Erythroblast (primary cell): ENCODE measurements at regions not wholly inside any gene's neighbourhood (a gene's known extent, or its start where the extent isn't known, plus 50 kb on each side); places are given as distances from the start of the nearest gene placed in this dataset.

ENCODE experiments used
- DNase-seq, 2 experiments: peaks; one replicate each; lab custom pipeline; 2025; lab: John Stamatoyannopoulos, UW
- GATA1 ChIP-seq: IDR thresholded peaks from 2 replicates; pipeline ENCODE4 v1.6.1; 2011; ENCODE audit warnings: low read depth, mild to moderate bottlenecking, control low read depth, low read length, moderate library complexity
- POLR2A ChIP-seq: IDR thresholded peaks from 2 replicates; pipeline ENCODE4 v1.6.1; 2011; ENCODE audit warnings: mild to moderate bottlenecking, low read length

- TF ChIP-seq GATA1 = no peak
- no peak for TF ChIP-seq POLR2A
- DNase-seq = no peak
Measured at GRCh38 chr1:199089393-199090122, 450.7 kb downstream of the PTPRC start.

DNA sequence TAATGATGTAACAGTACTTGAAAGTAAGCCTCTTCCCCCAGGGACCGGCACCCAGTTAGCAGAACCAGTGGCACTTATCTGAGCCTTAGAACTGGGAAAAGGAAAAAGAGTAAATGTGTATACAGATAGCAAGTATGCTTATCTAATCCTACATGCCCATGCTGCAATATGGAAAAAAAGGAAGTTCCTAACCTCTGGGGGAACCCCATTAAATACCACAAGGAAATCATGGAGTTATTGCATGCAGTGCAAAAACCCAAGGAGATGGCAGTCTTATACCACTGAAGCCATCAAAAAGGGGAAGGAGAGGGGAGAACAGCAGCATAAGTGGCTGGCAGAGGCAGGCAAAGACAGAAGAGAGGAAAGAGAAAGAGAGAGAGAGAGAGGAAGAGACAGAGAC lies 456.8 kb downstream of the PTPRC start:
- peak; percentile 17 to 47 for DNase-seq

DNA sequence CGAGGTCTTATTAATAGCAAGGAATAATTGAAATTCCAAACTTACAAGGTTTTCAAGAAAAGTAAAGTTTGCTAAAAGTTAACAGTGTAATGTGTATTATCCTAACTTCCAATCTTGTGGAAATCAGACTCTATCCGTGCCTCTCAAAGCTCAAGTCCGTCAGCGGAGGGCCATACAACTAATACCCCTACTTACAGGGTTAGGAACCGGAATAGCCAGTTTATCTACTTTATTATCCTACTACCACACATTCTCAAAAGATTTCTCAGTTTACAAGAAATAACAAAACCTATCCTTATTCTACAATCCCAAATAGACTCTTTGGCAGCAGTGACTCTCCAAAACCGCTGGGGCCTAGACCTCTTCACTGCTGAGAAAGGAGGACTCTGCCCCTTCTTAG lies 457.8 kb downstream of the PTPRC start:
- TF ChIP-seq POLR2A = no peak
- no peak for TF ChIP-seq GATA1
- DNase-seq = no peak

DNA sequence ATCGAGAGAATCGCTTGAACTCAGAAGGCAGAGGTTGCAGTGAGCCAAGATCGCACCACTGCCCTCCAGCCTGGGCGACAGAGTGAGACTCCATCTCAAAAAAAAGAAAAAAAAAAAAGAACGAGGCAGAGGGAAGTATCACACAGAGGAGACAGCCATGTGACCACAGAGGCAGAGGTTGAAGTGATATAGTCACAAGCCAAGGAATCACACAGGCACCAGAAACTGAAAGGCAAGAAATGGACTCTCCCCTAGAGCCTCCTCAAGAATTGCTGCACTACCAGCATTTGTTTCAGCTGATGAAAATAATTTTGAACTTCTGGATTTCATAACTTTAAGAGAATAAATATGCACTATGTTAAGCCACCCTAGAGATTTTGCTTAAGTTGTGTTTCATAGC lies 459.6 kb downstream of the PTPRC start:
- TF ChIP-seq POLR2A (no peak), GATA1 (no peak)
- DNase-seq = no peak

- DNase-seq = no peak
- TF ChIP-seq POLR2A (no peak), GATA1 (no peak)
Measured at GRCh38 chr1:199101139-199101538, 462.3 kb downstream of the PTPRC start.

DNA sequence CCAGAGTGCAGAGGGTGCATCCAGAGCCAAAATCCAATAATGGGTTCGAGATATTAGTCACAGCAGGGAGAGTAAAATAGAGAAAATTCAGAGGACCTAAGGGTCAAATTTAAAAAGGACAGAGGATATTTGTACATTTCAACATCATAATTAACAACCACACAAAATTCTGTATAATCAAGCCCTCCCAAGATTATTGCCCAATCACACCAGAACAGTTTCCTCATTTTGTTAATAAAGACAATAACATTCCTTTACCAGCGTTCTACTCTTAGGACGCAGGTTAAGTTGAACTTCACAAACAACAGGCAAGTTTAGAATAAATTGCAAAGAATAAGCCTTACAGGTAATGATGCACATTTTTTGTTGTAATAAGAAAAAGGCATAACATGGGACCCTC lies 462.8 kb downstream of the PTPRC start:
- no peak for DNase-seq

GRCh38 chr1:199102239-199102638 lies 463.4 kb downstream of the PTPRC start:
- TF ChIP-seq GATA1 = no peak
- TF ChIP-seq POLR2A = no peak
- DNase-seq = no peak

More for the DNA sequence above, 462.8 kb downstream of the PTPRC start:
- TF ChIP-seq GATA1 = no peak

GRCh38 chr1:199109160-199109559 lies 470.3 kb downstream of the PTPRC start:
- TF ChIP-seq POLR2A = no peak
- TF ChIP-seq GATA1 = no peak
- no peak for DNase-seq

GRCh38 chr1:199112365-199112764 lies 473.5 kb downstream of the PTPRC start:
- DNase-seq = no peak
- TF ChIP-seq POLR2A (no peak), GATA1 (no peak)

DNA sequence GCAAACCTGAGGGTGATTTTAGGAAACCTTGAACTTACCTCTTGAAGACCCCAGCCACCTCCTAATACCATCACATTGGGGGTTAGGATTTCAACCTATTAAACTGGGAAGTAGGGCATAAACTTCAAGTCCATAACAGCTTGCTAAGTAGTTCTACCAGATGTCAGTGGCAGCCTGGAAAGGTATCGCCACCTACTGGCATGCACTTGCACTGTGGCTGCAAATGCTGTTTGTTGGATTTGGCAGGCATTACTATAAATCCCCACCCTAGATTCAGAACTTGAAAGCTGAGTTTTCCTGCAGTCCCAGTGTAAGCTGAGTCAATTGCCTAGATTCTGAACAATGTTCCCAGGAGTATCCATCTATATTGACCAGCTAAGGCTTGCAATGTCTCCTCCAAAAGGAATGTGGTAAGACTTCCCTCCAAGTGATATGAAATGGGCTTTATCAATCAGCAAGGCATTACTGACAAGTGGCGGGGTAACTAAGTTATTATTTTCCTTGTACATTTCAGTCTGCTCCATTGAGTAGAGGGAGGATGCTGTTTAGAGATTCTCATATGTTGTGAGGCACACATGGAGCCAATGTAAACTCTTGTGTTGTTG lies 474.5 kb downstream of the PTPRC start:
- TF ChIP-seq POLR2A (no peak), GATA1 (no peak)
- peak; percentile 56 to 63 for DNase-seq

- TF ChIP-seq POLR2A (no peak), GATA1 (no peak)
- no peak for DNase-seq
Measured at GRCh38 chr1:199116488-199116887, 477.6 kb downstream of the PTPRC start.

DNA sequence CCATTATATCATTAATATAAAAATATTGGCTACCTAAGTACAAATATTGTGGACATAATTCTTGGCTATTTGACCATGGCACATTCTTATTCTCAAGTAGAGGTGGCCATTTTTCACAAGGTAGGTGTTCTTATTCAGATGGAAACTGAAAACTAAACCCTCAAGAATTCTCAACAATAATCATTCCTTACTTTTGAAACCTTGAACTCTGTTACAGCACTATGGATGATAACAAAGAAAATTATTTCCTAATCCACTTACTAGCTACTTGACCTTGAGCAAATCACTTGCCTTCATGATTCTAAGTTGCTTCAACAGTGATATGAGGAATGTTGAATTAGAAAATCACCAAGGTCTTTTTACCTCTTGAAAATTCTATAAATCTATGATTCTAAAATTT lies 482.2 kb downstream of the PTPRC start:
- no peak for DNase-seq
- no peak for TF ChIP-seq GATA1
- no peak for TF ChIP-seq POLR2A

DNA sequence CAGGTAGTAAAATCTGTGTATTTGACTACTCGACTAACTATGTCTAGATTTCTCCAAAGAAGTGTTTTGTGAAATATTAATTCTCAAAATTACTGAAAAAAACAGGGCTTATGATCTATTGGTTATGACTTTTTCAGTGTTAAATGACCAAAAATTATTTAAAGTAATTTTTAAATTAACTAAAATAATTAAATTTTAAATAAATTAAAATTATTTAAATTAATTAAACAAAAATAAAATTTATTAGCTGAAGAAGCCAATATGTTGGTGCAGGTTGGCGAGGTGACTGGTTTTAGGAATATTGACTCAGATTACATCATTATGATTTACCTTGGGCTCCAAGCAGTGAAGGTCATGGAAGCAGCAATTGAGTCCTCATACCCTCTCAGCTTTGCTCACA lies 483.2 kb downstream of the PTPRC start:
- TF ChIP-seq POLR2A = no peak
- no peak for TF ChIP-seq GATA1
- no peak for DNase-seq

- TF ChIP-seq POLR2A (no peak), GATA1 (no peak)
- DNase-seq = no peak
Measured at GRCh38 chr1:199122532-199123311, 483.9 kb downstream of the PTPRC start.

DNA sequence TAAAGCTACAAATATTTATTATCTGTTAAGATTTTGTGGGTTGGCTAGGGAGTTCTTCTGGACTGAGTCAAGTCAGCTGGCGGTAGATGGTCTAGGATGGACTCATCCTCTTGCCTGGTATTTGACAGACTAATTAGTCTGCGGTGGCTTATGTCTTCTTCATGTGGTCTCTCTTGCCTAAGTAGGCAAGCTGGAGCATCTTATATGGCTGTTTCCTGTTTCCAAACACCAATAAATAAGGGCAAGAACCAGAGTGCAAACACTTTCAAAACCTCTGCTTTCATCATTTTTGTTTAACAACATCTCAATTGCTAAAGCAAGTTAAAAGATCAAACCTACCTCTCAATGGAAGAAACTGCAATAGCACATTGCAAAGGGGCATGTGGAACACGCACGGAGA lies 484.8 kb downstream of the PTPRC start:
- no peak for TF ChIP-seq POLR2A
- TF ChIP-seq GATA1 = no peak
- no peak for DNase-seq

GRCh38 chr1:199124351-199124750 lies 485.5 kb downstream of the PTPRC start:
- no peak for DNase-seq
- TF ChIP-seq POLR2A (no peak), GATA1 (no peak)
